MM.1S (cell line): ENCODE measurements at regions not wholly inside any gene's neighbourhood (a gene's known extent, or its start where the extent isn't known, plus 50 kb on each side); places are given as distances from the start of the nearest gene placed in this dataset.
"Not testable (repeated sequence)": the region's sequence is repeated elsewhere in the genome, so short reads cannot be mapped to it uniquely, and the experiment has no call there.

ENCODE experiments used
- DNase-seq: peaks from one replicate; pipeline ENCODE4 v3.0.0-alpha.2; 2015
- H2AFZ ChIP-seq: fragments of 300-600 bp; sonication (generic); 2 replicates; pipeline ENCODE4 v1.6.0; 2016; ENCODE audit warnings: antibody characterized with exemption, low read length
- H3F3A ChIP-seq: fragments of 300-600 bp; sonication (generic); 2 replicates; pipeline ENCODE4 v1.6.1; 2016; ENCODE audit warnings: mild to moderate bottlenecking, antibody characterized with exemption, low read length, moderate library complexity, mixed read lengths; ENCODE audit not compliant: insufficient read depth
- H3K27ac ChIP-seq: fragments of 300-600 bp; sonication (generic); 2 replicates; pipeline ENCODE4 v1.5.1; 2016; ENCODE audit warnings: mild to moderate bottlenecking, low read length
- H3K27me3 ChIP-seq: fragments of 300-600 bp; sonication (generic); replicated peaks from 2 replicates; pipeline ENCODE4 v1.6.0; 2016; ENCODE audit warnings: low read length; ENCODE audit not compliant: insufficient read depth
- H3K36me3 ChIP-seq: fragments of 300-600 bp; sonication (generic); replicated peaks from 2 replicates; pipeline ENCODE4 v1.6.1; 2016; ENCODE audit warnings: mild to moderate bottlenecking, low read length, mixed read lengths; ENCODE audit not compliant: insufficient read depth
- H3K4me1 ChIP-seq: fragments of 300-600 bp; sonication (generic); 2 replicates; pipeline ENCODE4 v1.6.1; 2016; ENCODE audit warnings: low read length, mixed read lengths
- H3K4me2 ChIP-seq: fragments of 300-600 bp; sonication (generic); 2 replicates; pipeline ENCODE4 v1.6.0; 2016; ENCODE audit warnings: low read depth, low read length
- H3K4me3 ChIP-seq: fragments of 300-600 bp; sonication (generic); 2 replicates; pipeline ENCODE4 v1.5.1; 2016; ENCODE audit warnings: low read length, mixed read lengths
- H3K79me2 ChIP-seq: fragments of 300-600 bp; sonication (generic); 2 replicates; pipeline ENCODE4 v1.6.1; 2016; ENCODE audit warnings: mixed run types, low read length, mixed read lengths
- H3K9ac ChIP-seq: fragments of 300-600 bp; sonication (generic); 2 replicates; pipeline ENCODE4 v1.6.1; 2016; ENCODE audit warnings: low read length, mixed read lengths
- H3K9me2 ChIP-seq: fragments of 300-600 bp; sonication (generic); replicated peaks from 2 replicates; pipeline ENCODE4 v1.6.1; 2016; ENCODE audit warnings: mild to moderate bottlenecking, low read length, mixed read lengths; ENCODE audit not compliant: insufficient read depth
- H3K9me3 ChIP-seq: fragments of 300-600 bp; sonication (generic); replicated peaks from 2 replicates; pipeline ENCODE4 v1.6.1; 2016; ENCODE audit warnings: mild to moderate bottlenecking, low read length, mixed read lengths; ENCODE audit not compliant: insufficient read depth
- H4K20me1 ChIP-seq: fragments of 300-600 bp; sonication (generic); 2 replicates; pipeline ENCODE4 v1.6.1; 2016; ENCODE audit warnings: mild to moderate bottlenecking, low read length, moderate library complexity, mixed read lengths; ENCODE audit not compliant: insufficient read depth
- EZH2 ChIP-seq: fragments of 300-600 bp; sonication (generic); optimal IDR thresholded peaks from 2 replicates; pipeline ENCODE3; 2017; ENCODE audit warnings: low read depth, mild to moderate bottlenecking, antibody characterized with exemption, low read length, mixed read lengths
- EZH2phosphoT487 ChIP-seq: fragments of 300-600 bp; sonication (generic); IDR thresholded peaks from 2 replicates; pipeline ENCODE4 v1.6.1; 2018; ENCODE audit warnings: antibody characterized with exemption, low read length
- TF ChIP-seq, protein P1 (sequence below): fragments of 300-600 bp; sonication (generic); IDR thresholded peaks from 2 replicates; pipeline ENCODE4 v1.5.1; 2016; ENCODE audit warnings: antibody characterized with exemption, low read length, mixed read lengths

DNA sequence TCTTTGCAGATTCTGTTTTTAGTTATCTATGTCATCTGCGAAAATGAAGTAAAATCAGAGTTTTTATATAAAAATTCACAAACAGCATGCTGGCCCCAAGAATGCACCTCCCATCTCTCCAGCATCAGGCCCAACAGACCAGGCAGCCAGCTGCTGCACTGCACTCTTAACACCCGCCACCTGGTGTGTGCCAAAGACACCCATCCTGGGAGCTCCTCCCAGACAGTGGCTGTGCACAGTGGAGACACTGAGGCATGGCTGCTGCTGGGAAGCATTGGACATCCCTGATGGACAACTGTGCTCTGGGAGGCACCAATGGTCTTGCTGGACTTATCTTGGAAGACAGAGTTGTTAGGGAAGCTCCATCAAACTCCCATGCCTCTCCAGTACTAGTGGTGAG lies 817.2 kb downstream of the TMEM121 start:
- Histone ChIP-seq H3K9ac (no peak overlapping the region), H3K79me2 (peaks cover 31% of the 10 kb centered on the region), H3K27ac (no peak overlapping the region), H4K20me1 (no peaks in the 10 kb centered on the region), H3F3A (no peaks in the 10 kb centered on the region; the same call in 1 of the 2 replicates), H3K27me3 (no peaks in the 10 kb centered on the region), H3K4me3 (no peak overlapping the region), H3K9me2 (no peaks in the 10 kb centered on the region), H3K9me3 (no peaks in the 10 kb centered on the region), H2AFZ (no peak overlapping the region), H3K4me2 (no peak overlapping the region), H3K4me1 (peaks cover 21% of the 10 kb centered on the region; the same call in 1 of the 2 replicates), H3K36me3 (no peaks in the 10 kb centered on the region)
- DNase-seq, result no peak
- TF ChIP-seq EZH2phosphoT487 (no peak), EZH2 (no peak)
- TF ChIP-seq, protein P1, sequence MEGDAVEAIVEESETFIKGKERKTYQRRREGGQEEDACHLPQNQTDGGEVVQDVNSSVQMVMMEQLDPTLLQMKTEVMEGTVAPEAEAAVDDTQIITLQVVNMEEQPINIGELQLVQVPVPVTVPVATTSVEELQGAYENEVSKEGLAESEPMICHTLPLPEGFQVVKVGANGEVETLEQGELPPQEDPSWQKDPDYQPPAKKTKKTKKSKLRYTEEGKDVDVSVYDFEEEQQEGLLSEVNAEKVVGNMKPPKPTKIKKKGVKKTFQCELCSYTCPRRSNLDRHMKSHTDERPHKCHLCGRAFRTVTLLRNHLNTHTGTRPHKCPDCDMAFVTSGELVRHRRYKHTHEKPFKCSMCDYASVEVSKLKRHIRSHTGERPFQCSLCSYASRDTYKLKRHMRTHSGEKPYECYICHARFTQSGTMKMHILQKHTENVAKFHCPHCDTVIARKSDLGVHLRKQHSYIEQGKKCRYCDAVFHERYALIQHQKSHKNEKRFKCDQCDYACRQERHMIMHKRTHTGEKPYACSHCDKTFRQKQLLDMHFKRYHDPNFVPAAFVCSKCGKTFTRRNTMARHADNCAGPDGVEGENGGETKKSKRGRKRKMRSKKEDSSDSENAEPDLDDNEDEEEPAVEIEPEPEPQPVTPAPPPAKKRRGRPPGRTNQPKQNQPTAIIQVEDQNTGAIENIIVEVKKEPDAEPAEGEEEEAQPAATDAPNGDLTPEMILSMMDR, result no peak

DNA sequence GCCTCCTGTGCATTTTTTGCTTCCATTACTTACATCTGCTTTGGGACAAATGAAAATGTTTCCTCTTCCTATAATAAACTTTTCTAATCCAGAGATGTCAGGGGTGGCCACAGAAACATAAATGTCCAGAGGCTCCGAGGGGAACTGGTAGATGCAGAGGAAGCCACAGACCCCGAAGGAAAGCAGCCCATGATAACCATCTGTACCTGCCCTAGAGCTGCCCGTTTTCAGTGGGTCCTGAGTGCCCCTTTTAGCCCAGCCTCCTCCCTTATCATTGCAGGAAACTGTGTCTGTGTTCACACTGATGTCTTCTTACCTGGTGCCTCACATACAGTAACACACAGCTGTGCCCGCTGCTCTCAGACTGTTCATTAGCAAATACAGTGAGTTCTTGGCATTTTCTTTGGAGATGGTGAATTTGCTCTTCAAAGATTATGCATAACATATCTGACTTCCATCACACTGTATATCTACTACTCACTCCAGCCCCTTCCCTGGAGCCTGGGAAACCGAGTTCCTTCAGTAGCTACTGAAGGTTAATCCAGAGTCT lies 817.8 kb downstream of the TMEM121 start:
- H3K9me3 ChIP-seq, H3K4me3 ChIP-seq, H3K27ac ChIP-seq: not testable (repeated sequence)

DNA sequence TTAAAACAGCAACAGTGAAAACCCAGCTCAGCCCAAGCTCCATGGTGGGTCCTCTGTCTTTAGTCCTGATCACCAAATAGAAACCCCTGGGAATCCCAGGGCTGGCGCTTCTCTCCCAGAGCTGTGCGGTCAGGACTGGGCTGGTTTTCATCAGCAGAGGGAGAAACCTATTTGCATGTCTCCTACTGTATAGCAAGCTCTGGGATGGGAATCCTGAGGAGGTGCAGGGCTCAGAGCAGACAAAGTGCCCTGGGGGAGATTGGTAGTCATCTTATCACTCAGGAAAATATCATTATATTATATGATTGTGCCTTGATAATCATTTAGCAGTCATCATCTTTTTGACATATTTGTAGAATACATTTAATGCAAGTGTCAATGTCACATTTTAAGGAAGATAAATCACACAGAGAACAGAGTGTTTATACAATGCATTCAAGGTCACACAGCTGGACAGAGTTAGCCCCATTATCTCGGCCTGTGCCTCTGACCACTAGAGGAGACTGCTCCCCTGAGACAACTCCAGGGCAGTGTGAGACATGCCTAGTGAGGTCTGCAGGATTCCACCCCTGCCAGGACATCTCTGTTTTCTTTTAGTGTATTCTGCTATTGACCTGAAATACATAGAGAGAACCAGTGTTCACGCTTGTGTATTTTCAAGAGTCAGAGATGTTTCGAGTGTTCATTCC lies 818.6 kb downstream of the TMEM121 start:
- H3K4me1 ChIP-seq, result peaks cover 21% of the 10 kb centered on the region; the same call in 1 of the 2 replicates
- not testable (repeated sequence) for H3K9ac ChIP-seq, H3K4me2 ChIP-seq

More for the DNA sequence above, 817.8 kb downstream of the TMEM121 start:
- H3F3A ChIP-seq, DNase-seq, H3K36me3 ChIP-seq, H3K4me2 ChIP-seq, H3K9ac ChIP-seq, H2AFZ ChIP-seq, H3K27me3 ChIP-seq, H4K20me1 ChIP-seq, H3K9me2 ChIP-seq: not testable (repeated sequence)
- Histone ChIP-seq H3K79me2 (peaks cover 33% of the 10 kb centered on the region), H3K4me1 (peaks cover 21% of the 10 kb centered on the region; the same call in 1 of the 2 replicates)

DNA sequence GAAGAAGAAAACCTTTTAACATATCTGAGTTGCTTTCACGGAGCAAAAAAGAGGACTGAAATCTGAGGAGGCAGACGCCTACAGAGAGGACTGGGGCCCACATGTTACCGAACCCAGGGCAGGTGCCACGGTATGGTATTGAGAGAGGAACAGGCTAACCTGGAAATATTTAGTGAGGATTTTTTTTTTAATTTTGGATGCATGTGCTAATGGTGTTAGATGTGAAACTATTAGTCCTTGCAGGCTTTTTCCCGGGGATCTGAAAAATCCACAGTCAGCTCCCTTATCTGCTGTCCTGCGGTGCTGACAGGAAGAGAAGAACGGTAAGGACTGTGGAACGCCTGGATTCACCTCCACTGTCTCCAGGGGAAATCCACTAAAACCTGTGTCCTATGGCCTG lies 819.7 kb downstream of the TMEM121 start:
- no peaks in the 10 kb centered on the region; the same call in 1 of the 2 replicates for H3F3A ChIP-seq
- no peaks in the 10 kb centered on the region for H3K36me3 ChIP-seq
- no peak for DNase-seq
- H3K27me3 ChIP-seq, result no peaks in the 10 kb centered on the region
- H3K4me2 ChIP-seq, result no peak overlapping the region
- H2AFZ ChIP-seq, result no peak overlapping the region
- no peaks in the 10 kb centered on the region for H3K9me3 ChIP-seq
- TF ChIP-seq, protein P1, result no peak
- TF ChIP-seq EZH2phosphoT487 (no peak), EZH2 (no peak)
- no peak overlapping the region for H3K27ac ChIP-seq
- no peaks in the 10 kb centered on the region for H3K9me2 ChIP-seq
- H3K4me3 ChIP-seq, result no peak overlapping the region
- H4K20me1 ChIP-seq, result no peaks in the 10 kb centered on the region
- H3K9ac ChIP-seq, result no peak overlapping the region
- H3K79me2 ChIP-seq, result peaks cover 33% of the 10 kb centered on the region
- peaks cover 21% of the 10 kb centered on the region; the same call in 1 of the 2 replicates for H3K4me1 ChIP-seq

More for the DNA sequence above, 818.6 kb downstream of the TMEM121 start:
- H3K79me2 ChIP-seq, result peaks cover 33% of the 10 kb centered on the region
- H3K27me3 ChIP-seq, H3F3A ChIP-seq, H3K36me3 ChIP-seq, H2AFZ ChIP-seq, H3K9me2 ChIP-seq, DNase-seq, H3K27ac ChIP-seq, H3K9me3 ChIP-seq, H4K20me1 ChIP-seq, H3K4me3 ChIP-seq: not testable (repeated sequence)
